ENCODE measurements at regions not wholly inside any gene's neighbourhood (a gene's known extent, or its start where the extent isn't known, plus 50 kb on each side); places are given as distances from the start of the nearest gene placed in this dataset.
"Not testable (repeated sequence)": the region's sequence is repeated elsewhere in the genome, so short reads cannot be mapped to it uniquely, and the experiment has no call there.

DNA sequence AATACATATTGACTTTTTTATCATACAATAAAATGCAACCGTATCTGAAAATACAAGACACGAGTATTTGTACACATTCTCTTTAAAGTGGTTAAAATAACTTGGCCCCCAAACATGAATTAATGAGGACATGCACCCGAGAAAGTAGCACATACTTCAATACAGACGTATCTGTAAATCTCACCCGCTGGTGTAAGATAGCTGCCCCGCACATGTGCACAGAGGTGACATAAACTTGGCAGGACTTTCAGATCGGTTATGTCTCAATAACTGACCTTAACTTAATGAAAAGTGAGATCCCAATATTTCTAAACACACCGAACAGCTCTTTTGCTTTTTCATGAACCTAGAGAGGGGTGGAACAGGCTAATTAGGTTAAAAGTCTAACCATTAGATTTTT, 91.5 kb upstream of the RPS6KA2 start:
- DNase-seq: no peak

DNA sequence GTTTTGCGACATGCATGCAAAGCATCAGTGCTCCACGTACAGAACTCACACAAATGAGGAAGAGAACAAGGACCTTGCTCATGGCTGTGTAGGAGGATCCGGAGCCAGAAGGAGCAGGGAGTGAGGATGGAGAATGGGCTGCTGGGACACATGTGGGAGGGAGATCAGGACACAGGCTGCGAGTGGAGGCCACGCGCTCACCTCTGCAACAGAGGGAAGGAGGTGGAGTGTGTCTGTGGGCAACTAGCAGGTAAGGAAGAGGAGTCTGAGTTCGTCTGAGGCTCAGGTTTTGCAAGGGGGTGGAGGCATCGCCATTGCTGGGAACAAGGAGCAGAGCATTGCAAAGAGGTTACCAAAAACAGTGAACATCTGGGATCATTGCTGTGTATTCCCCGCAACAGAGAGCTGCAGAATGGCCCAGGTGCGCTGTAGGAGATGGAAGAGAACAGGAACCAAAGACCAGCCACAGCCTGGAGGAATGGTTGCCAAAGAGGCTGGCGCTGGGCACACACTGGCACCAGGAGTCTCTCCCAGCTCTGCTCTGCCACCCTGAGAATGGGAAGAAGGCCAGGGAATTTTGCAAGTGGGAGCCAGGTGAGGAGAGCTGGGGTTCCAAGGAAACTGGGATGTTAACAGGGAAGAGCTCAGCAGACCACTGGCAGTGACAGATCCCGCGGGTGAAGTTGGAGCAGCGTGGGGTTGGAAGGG, 90.0 kb upstream of the RPS6KA2 start:
- DNase-seq: no peak

DNA sequence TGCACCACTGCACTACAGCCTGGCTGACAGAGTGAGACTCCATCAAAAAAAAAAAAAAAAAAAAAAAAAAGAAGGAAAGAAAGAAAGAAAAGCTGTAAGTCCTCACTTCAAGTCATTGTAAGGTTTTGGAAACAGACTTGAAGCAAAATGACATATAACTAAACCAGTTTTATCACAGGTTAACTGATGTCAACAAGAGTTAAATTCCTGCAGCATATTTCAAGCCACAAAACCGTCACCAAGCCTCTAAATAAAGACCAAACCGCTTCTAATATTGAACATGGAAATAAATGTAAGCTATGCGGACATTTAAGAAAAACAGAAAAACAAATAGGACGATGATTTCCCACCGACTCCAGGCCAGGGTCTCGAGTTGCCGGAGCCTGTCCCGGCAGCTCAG, 88.9 kb upstream of the RPS6KA2 start:
- DNase-seq: no peak

DNA sequence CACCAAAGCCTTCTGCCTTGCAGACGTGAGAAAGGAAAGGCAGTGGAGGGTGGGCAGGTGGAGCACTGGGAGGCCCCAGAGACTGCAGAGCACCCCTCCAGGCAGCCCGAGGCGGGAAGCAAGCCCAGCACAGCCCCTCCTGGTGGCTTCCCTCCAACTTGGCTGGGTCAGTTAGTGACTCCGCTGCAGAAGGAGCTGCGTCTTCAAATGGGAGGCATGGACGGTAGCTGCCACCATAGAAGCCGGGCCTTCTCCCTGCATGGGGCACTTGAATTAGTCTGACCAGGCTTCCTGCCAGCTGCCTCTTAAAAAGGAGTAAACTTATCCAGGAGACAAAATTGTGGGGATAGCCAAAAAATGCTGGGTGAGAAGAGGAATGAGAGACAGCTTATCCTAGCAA, 88.0 kb upstream of the RPS6KA2 start:
- no peak for DNase-seq

DNA sequence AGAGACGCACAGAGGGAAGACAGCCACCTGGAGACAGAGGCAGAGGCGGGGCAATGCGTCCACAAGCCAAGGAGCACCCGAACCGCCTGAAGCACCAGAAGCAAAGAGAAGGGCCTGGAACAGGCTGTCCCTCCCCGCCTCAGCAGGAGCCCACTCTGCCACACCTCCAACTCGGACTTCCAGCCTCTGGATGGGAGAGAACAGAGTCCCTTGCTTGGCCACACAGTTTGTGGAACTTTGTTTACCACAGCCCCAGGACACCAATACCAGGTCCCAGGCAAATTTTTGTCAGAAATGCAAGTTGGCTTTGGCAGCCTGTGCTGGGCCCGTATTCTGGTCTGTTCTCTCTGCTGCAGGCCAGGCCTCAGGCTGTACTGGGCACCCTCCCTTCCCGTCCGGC, 87.5 kb upstream of the RPS6KA2 start:
- no peak for DNase-seq

DNA sequence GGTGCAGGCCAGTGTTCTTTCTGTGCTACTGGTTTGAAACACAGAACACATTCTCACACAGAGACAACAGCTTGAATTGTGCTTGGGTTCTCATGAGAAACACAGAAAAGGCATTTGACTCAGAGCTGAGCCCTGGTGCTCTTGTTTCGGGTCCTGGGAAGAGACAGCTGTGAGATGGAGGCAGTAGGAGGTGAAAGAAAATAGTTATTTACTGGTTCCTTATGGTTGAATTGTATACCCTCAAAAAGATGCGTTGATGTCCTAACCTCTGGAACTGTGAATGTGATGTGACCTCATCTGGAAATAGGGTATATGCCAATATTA, 87.1 kb upstream of the RPS6KA2 start:
- no peak for DNase-seq

DNA sequence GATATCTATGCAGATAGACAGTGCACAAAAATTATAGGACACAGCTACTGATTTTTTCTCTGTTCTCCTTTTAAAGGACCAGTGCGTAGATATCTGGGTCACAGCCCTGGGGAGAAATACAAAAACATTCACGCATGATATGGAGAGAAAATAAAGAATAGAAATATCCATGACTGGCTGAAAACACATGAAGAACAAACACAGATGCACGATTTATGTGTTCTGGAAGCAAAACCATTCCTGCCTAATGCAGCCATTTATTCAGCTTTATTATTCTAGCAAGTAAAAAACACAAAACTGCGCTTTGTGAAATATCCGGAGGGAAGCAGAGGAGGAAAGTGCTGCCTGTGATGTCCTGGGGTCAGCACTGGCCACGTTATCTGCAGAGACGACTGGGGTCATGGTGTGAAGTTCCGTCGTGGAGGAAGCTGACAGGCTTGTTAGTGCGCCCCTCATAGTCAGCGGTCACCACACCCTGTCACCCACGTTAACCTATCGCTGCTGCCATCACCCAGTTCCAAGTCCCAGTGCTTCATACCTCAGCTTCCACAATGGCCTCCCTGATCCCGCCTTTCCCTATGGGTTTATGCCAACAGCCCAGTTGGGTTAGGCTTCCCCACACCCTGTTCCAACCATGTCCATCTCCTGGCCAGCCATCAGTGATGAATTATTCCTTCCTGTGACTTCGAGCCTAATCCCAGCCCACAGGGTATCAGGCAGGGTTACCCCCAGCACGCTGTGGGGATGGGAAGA, 86.6 kb upstream of the RPS6KA2 start:
- no peak for DNase-seq

DNA sequence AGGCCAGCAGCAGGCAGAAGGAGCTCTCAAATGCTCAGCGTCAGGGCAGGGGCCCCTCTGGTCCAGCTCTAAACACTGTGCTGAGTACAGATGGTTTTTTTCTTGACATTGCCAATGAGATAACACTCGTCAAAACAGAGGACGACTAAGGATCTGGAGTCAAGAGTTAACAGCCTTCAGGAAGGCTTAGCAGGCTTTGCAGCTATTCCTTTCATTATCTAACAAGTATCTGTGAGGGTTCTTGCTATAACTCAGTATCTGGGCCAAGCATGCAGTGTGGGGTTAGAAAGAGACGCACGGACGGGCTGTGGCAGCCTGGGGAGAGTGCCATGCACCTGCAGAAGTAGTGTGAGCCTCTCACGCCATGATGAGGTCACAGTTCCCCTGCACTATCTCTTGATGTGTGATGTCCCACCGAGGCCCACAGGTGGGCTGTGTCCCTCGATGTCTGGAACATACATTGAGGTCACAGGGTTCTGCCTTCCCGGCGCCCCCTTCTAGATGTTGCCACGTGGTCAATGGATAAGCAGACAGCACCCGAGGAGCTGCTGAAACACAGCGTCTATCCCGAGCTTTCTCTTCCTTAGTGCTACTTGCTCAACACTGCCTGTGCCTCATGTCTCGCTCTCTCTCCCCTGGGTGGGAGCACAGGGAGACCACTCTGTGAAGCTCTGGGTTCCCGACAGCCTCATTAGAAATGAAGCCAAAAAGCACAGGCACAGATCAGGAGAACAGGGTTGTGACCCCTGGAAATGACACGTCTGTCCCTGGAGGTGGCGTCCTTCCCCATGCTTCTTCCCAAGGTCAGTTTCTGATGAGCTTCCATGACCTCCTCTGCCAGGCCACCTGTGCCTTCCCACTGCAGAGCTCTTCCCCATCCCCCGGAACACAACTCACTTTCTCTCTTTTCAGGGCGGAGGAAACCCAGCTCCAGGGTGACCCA, 85.5 kb upstream of the RPS6KA2 start:
- no peak for DNase-seq

DNA sequence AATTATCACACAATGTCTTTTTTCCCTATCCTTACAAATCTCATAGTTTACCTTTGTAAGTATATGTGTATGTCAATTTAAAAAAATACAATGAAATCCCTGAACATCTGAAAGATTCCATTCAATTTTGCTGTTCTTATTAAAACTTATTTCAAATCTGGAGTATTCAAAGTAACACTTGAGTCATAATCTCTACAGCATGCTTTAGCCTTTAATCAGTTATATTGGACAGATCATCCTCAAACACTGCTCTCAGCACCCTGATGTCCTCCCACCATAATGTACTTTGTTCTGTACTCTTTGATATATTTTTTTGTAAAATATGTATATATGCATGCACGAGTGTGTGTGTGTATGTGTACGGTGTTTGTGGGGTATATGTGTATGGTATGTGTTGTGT, 83.0 kb upstream of the RPS6KA2 start:
- DNase-seq: no peak

DNA sequence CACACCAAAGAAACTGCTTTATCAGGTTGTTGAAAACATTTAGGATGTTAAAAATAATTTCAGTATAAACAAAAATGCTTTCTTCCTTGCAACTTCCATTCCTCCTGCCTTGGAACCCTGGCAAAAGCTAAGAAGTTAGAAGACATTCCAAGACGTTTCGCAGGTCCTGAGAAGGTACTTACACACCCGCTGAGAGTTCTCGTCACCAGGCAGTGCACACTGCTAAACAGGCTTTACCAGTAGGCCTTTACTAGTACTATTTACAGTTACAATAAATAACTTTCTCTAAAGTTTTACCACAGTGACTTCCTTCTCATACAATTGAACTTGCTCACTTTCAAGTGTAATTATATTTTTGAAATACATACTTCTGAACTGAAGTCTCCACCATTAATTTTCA, 81.4 kb upstream of the RPS6KA2 start:
- no peak for DNase-seq

DNA sequence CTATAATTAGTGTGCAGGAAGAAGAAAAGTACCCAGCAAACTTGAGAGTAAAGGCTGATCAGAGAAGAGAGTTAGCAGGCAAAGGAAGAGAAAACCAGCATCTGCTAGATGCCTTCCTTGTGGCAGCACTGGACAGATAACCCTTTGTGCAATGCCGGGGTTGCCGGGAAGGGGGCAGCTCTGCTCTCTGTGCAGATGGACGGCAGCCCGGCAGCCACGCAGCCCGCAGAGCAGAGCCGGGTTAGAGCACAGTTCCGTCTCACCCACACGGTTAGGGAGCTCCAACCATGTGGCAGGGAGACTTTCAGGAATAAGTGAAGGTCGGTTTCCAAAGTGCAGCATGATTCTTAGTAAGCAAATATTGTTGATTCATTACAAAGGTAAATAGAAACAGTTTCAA, 80.0 kb upstream of the RPS6KA2 start:
- DNase-seq: no peak

DNA sequence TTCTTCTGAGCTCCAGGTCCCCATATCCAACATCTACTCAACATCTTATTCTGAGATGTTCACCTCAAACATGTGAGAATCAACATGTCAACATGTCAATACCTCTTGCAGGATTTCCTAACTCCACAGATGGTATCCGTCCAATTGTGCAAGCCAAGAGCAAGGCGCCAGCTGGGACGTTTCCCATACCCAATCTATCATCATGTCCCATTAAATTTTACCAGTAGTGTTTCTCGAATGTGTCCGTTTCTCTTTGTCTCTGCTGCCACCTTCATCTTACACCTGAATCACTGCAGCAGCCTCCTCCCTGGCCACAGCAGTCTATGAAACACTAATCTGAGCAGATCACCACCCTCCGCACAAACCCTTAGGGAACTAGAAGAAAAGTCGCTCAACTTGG, 78.0 kb upstream of the RPS6KA2 start:
- no peak for DNase-seq

DNA sequence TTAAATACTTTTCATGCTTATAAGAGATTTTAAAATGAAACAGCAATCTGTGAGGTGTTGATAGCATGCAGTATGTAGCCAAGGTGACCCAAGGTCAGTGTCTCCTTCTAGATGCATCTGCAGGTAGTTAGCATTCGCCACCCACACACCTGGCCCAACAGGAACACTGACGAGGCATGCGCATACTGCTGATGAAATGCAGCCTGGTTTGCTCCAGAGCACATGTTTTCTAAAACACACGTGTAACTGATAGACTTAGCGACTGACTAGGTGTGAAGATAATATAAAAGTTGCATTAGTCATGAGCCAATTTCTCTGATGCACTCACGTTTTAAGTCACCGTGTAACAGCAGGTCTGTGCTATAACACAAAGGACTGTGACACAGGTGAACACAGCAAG, 77.1 kb upstream of the RPS6KA2 start:
- no peak for DNase-seq

DNA sequence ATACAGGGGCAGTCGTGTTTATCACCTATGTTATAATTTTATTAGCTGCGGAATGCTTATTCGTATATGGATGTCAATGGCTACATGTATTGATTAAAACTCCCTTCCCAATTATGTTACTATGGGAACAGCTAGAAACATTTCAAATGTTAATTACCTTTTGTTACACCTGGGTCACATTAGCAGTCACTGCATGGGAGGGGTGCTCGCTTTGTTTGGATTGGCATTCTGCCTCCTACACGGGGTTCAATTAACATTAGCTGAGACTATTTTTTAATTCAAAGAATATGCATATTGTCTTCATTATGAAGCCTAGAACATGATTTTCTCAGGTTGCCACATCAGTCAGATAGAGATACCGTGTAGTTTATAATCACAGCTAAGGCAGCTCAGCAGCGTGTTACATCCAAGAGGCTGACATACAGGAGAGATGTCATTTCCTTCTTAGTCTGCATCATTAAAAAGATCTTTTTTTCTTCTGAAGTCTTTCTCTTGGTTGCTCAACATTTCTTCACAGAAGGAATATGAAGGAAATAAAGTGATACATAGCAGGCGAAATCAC, 76.2 kb upstream of the RPS6KA2 start:
- DNase-seq: no peak

DNA sequence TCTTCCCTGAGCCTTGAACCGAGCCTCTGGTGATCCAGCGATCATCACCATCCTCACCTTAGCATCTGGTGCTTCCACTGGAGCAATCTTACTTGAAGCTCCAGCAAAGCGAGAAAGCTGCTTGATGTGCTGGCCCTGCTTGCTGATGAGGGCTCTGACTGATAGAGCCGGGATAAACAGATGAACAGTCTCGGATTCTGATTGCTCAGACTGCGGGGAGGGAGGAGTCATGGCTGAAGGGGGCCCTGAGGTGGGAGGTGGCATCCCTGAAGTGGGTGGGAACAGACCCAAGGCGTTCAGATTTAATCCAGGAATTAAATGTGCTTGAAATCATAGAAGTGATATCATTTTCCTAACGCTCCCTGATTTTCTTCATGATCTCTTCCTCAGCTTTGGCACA, 74.4 kb upstream of the RPS6KA2 start:
- not testable (repeated sequence) for DNase-seq

DNA sequence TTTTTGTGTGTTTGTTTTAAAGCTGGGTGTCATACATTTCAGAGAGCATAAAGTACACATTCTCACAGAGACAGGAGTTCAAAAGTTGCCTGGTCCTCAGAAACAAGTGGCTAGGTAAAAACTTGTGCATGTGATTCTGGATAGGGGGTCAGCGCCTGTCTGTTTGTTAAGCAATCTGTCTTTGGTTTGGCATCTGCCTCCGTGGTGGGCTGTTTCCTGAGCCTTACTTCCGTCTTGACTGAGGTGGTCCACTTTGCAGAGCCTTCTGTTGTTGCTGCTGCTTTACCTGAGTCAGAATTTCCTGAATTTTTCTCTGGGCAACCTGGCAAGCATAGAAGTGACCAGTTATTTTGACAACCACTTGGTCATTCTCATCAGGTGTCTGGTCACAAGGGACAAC, 73.8 kb upstream of the RPS6KA2 start:
- DNase-seq: not testable (repeated sequence)

DNA sequence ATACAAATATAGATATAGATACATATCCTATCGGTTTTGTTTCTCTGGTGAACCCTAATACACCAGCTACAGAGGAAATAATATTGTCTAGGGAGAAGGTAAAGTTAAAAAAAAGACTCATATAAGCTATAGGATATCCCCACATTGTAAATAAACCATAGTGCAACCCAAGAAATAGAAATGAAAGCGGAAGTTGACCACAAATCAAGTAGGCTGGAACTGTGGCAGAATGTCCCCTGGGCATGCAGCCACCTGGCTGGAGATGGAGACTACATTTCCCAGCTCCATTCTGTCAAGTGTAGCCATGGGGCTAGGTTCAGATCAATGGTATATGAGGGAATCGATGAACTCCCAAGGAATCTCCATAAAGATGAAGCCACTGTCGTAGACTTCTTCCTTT, 70.1 kb upstream of the RPS6KA2 start:
- DNase-seq: no peak

DNA sequence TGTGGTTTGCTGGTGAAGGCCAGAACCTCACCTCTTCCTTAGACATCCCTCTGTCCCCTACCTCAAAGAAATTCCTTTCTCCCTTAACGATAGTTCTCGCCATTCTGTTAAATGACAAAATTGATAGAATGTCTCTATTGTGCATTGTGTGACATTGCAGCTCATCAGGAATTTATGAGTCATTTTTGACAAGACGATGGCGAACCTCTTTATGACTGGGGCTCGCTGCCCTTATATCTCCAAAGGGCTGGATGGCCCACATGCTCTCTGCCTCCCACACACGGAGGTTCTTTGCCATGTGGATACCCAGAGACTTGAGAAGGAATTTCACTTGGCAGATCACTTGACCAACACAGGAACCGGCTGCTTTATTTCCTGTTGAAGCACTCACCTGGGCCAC, 66.8 kb upstream of the RPS6KA2 start:
- no peak for DNase-seq

DNA sequence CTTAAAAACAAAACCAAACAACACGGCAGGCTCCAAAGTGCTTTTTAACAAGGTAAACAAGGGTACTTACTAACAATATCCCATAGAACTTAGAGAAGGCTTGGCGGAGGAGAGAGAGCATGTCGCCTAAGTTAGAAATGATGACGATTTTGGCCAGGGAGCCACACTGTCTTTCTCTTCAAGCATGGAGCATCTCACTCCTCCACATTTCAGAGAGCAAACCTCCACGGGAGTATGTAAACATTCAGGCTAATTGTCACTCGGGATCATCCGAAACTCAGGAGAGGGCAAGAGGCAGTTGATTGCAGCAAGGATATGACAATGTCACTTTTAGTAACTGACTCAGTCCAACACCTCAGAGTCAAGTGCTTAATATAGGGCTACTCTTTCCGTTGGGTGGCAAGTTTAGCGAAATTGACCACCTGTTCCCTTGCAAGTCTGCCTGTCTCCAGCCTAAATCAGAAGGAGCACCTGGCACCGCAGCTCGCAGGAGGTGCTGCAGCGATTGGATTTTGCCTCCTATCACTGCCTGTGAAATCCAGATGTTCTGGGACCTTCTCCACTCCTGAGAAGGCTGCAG, 65.8 kb upstream of the RPS6KA2 start:
- no peak for DNase-seq

DNA sequence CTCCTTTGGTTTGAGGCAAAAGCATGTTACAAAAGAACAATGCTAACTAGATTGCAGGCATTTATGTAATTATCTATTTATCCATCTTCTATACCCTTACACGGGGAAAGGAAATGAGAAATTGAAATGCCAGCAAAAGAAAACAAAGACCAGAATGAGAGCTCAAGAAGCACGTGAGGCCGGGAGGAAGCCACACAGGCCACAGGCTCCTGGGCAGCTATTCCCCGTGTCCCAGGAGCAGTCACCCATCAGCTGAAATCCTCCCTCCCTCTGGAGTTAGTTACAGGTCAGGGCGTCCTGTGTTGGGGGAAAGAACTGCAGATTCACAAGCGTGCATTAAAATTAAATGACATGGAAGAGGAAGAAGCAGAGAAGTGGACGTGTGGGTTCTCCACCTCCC, 64.7 kb upstream of the RPS6KA2 start:
- DNase-seq: no peak

DNA sequence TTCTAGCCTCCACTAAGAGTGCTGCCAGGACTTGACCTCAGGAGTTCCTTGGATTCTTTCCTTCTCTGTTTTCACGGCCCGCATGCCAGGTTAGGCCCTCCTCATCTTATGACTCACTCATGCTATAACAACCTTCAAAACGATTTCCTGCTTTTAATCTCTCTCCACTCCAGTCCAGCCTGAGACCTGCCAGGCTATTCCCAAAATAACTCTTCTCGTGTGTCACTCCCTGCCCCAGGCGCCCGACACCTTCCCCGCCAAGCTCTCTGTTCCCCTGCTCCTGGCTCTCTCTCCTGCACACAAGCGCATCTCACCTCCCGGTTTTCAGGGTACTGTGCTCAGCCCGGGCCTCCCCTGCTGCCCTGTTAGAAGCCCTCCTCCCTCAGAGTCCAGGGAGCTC, 64.1 kb upstream of the RPS6KA2 start:
- DNase-seq: no peak

DNA sequence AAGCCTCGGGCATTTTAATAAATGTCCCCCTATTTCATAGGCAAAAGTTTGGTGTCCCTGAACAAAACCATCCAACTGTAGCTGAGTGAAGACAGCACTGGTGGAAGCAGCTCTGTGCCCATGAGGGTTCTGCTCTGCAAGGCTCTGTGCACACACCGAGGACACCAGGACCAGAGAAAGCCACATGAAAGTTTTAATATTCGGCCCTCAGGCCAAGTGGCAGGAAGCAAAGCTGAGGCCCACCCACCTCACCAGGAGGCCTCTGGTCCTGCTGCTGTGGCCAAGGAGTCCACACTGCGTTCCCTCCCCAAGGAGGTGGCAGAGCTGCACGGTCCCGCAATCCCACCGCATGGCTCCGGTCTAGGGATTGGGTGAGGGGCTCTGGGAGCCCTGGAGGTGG, 62.6 kb upstream of the RPS6KA2 start:
- DNase-seq: no peak

DNA sequence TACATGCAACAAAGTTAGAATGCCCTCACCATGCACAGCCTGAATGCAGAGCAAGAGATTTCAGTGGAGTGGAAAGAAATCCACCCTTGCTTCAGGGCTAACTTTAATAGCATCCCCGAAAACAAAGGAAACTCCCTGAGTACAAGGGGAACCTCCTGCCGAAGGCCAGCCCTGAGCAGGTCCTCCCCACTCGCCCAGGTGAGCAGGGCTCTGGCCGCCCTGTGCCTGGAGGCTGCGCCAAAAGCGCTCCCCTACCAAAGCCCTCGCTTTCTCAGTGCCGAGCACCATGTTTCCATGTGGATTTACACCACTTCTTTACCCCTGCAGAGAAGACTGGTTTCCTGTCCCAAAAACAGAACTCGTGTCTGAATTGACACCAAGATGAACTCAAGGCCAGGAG, 61.9 kb upstream of the RPS6KA2 start:
- DNase-seq: no peak

Data from NCI-H1694 treated with DMSO at 0.1 percent for 48 hours (cell line).